RWPE2 (cell line): ENCODE measurements at regions not wholly inside any gene's neighbourhood (a gene's known extent, or its start where the extent isn't known, plus 50 kb on each side); places are given as distances from the start of the nearest gene placed in this dataset.

Experiments
- ATAC-seq: fragments of 200-7000 bp; cut with Tn5 transposase; 3 replicates; pipeline ENCODE4 v1.9.1; 2021; ENCODE audit warnings: low read depth
- DNase-seq: peaks from one replicate; pipeline ENCODE4 v3.0.0-alpha.2; 2020; ENCODE audit warnings: low spot score
- H3K27ac ChIP-seq: fragments of 450-650 bp; 2 replicates; pipeline ENCODE4 v1.5.1; 2017; ENCODE audit warnings: mild to moderate bottlenecking; ENCODE audit not compliant: poor library complexity, severe bottlenecking
- H3K27me3 ChIP-seq: fragments of 250-450 bp; sonication (Bioruptor Pico); 2 replicates; pipeline ENCODE4 v1.5.1; 2021; ENCODE audit warnings: mild to moderate bottlenecking, moderate library complexity; ENCODE audit not compliant: insufficient read depth, poor library complexity, severe bottlenecking
- H3K36me3 ChIP-seq: fragments of 250-450 bp; sonication (Bioruptor Pico); 2 replicates; pipeline ENCODE4 v1.5.1; 2020; ENCODE audit warnings: low read depth, mild to moderate bottlenecking, moderate library complexity
- H3K4me1 ChIP-seq: fragments of 250-450 bp; sonication (Bioruptor Pico); 2 replicates; pipeline ENCODE4 v1.5.1; 2021; ENCODE audit warnings: mild to moderate bottlenecking, moderate library complexity; ENCODE audit not compliant: insufficient read depth, poor library complexity, severe bottlenecking
- H3K4me3 ChIP-seq: fragments of 250-450 bp; sonication (Bioruptor Pico); 2 replicates; pipeline ENCODE4 v1.5.1; 2021; ENCODE audit warnings: mild to moderate bottlenecking, moderate library complexity; ENCODE audit not compliant: severe bottlenecking
- H3K9me3 ChIP-seq: fragments of 250-450 bp; sonication (Bioruptor Pico); 2 replicates; pipeline ENCODE4 v1.5.1; 2021; ENCODE audit warnings: mild to moderate bottlenecking, moderate library complexity; ENCODE audit not compliant: severe bottlenecking
- TF ChIP-seq, protein P1 (sequence below): fragments of 450-650 bp; IDR thresholded peaks from one replicate; pipeline ENCODE4 v1.5.1; 2017; ENCODE audit warnings: mild to moderate bottlenecking, moderate library complexity; ENCODE audit not compliant: poor library complexity, severe bottlenecking

DNA sequence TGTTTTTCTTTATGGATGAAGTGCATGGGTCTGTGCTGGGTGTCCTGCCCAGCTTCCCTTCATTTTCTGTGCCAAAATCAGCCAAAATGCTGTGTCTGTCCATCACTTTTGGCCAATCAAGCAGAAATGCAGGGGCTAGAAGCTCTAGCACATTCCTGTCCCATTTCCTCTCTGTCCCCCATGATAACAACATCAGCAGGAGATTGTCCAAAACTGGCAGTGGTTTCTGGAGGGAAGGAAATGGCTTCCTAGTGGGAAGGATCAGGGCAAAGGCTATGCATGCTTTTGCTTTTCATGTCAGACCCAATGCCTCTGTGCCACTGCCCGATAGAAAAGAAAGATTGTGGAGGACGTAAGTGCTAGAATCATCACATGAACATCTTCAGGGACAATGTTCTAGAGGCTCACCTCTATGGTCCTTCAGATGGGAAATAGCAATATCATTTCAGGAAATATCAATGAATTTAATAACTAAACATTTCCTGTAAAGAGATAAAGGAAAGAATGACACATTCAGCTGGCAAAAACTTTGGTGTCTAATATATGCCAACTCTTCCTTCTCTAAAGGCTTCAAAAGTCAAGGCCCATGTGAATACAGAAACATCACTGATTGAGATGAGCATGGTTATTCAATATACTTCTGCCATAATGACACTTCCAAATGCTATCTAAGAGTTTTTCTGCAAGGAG, 107.5 kb downstream of the SETD4 start:
- ATAC-seq (no peak), DNase-seq (no peak)
- Histone ChIP-seq H3K4me1 (no peaks in the 10 kb centered on the region), H3K36me3 (no peaks in the 10 kb centered on the region), H3K27me3 (no peaks in the 10 kb centered on the region), H3K4me3 (no peak overlapping the region), H3K9me3 (no peaks in the 10 kb centered on the region), H3K27ac (no peak overlapping the region)
- TF ChIP-seq, protein P1, sequence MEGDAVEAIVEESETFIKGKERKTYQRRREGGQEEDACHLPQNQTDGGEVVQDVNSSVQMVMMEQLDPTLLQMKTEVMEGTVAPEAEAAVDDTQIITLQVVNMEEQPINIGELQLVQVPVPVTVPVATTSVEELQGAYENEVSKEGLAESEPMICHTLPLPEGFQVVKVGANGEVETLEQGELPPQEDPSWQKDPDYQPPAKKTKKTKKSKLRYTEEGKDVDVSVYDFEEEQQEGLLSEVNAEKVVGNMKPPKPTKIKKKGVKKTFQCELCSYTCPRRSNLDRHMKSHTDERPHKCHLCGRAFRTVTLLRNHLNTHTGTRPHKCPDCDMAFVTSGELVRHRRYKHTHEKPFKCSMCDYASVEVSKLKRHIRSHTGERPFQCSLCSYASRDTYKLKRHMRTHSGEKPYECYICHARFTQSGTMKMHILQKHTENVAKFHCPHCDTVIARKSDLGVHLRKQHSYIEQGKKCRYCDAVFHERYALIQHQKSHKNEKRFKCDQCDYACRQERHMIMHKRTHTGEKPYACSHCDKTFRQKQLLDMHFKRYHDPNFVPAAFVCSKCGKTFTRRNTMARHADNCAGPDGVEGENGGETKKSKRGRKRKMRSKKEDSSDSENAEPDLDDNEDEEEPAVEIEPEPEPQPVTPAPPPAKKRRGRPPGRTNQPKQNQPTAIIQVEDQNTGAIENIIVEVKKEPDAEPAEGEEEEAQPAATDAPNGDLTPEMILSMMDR, result no peak

DNA sequence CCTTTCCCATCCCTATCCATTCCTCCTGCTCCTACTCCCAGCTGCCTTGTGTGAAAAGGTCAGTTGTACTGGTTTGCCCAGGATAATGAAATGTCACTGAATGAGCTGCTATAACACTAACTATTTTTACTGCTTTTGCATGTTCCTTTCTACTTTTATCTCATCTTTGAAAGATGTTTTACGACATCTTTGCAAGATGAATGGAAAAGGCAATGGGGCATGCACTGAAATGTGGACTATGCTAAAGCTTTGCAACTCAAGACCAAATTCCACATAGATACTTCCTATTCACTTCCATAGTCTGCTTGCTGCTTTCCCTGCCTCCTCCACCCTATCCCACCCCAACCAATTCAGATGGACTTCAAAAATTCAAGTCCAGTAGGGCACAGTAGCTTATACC, 111.3 kb downstream of the SETD4 start:
- H3K27ac ChIP-seq, result no peak overlapping the region
- H3K36me3 ChIP-seq, result no peaks in the 10 kb centered on the region
- H3K4me3 ChIP-seq, result no peak overlapping the region
- ATAC-seq (no peak), DNase-seq (no peak)
- no peaks in the 10 kb centered on the region for H3K27me3 ChIP-seq
- TF ChIP-seq, protein P1, result no peak
- no peaks in the 10 kb centered on the region for H3K4me1 ChIP-seq
- H3K9me3 ChIP-seq, result no peaks in the 10 kb centered on the region

DNA sequence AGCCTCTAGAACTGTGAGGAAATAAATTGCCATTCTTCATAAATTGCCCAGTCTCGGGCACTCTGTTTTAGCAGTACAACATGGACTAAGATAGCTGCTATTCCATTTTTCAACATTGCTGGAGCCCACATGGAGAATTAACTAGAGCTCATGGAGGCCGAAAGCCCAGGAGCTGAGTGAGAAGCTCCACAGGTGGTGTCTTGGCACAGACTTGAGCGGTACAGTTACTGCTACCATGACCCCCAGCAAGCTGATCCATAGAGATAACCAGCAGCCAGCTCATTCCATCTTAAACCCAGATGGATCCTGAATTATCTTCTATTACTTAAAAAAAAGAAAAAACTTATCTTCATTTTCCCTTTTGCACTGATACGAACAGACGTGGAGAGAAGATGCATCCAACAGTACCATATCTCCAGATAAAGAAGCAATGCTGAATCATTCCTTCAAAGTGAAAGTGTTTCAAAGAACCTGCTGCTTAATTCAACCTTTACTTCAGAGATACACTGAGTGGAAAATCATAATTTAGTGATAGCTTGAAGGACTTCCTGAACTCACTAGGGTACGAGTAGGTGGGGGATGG, 115.1 kb downstream of the SETD4 start:
- H3K27ac ChIP-seq, result no peak overlapping the region
- H3K4me1 ChIP-seq, result no peaks in the 10 kb centered on the region
- H3K27me3 ChIP-seq, result no peaks in the 10 kb centered on the region
- ATAC-seq (no peak), DNase-seq (no peak)
- TF ChIP-seq, protein P1, result no peak
- H3K9me3 ChIP-seq, result no peaks in the 10 kb centered on the region
- H3K36me3 ChIP-seq, result no peaks in the 10 kb centered on the region
- H3K4me3 ChIP-seq, result no peak overlapping the region

DNA sequence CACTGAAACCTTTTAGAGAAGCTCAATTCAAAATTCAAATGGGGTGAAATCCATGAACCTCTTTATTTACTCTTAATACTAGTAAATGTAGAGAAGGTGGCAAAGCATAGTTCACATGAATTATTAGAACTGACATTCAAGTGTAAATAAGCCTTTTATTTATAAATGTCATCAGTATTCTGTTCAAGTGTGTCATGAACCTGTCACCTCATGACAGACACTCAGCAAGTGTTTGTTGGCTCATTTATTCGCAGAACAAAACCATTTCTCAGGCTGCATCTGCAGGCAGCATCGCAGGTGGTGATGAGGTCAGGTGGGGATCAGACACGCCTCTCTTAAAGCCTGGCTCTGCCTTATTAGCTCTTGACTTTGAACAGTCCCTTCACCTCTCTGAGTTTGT, 116.6 kb downstream of the SETD4 start:
- no peak overlapping the region for H3K4me3 ChIP-seq

More for the DNA sequence above, 116.6 kb downstream of the SETD4 start:
- no peak for DNase-seq
- H3K27me3 ChIP-seq, result no peaks in the 10 kb centered on the region
- ATAC-seq, result no peak
- no peaks in the 10 kb centered on the region for H3K4me1 ChIP-seq
- no peaks in the 10 kb centered on the region for H3K9me3 ChIP-seq
- H3K36me3 ChIP-seq, result no peaks in the 10 kb centered on the region
- H3K27ac ChIP-seq, result no peak overlapping the region
- TF ChIP-seq, protein P1, result no peak
